IPS-NIHi7 (cell line): ENCODE measurements at regions not wholly inside any gene's neighbourhood (a gene's known extent, or its start where the extent isn't known, plus 50 kb on each side); places are given as distances from the start of the nearest gene placed in this dataset.

ENCODE experiments used
- DNase-seq: peaks from one replicate; pipeline ENCODE4 v3.0.0; 2012; ENCODE audit warnings: mixed read lengths; ENCODE audit errors: extremely low spot score

DNA sequence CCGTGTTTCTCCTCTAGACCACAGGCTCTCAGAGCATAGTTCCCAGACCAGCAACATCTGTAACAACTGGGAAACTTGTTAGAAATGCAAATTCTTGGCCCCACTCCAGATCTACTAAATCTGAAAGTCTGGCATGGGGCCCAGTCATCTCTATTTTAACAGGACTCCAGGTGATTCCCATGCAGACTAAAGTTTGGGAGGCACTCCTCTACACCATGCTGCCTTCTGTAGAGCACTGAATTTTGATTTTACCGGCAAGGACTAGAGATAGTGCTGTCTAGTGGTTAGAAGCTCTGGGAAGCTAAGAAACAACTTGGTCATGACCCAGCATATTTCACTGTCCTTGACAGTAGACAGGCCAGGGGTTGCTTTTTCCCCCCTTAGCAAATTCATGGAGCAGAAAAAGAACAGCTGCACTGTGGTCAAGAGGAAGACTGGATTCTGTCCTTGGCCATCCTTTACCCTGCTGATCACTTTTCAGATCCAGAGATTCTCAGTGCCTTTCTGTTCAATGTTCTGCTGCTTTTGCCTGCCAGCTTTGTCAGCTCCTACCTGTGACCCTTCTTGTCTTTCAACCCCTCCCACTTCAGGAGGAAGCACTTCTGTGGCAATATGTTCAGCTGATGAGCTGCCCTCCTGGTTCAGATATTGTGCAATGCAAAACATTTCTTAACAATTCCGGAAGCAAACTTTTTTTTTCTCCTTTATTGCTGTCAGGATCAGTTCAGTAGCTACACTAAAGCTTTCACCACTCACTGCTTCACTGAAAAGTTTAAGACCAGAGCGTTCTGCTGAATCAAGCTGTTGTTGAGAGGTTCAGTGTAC lies 133.8 kb upstream of the NUDT4 start:
- DNase-seq: no peak

DNA sequence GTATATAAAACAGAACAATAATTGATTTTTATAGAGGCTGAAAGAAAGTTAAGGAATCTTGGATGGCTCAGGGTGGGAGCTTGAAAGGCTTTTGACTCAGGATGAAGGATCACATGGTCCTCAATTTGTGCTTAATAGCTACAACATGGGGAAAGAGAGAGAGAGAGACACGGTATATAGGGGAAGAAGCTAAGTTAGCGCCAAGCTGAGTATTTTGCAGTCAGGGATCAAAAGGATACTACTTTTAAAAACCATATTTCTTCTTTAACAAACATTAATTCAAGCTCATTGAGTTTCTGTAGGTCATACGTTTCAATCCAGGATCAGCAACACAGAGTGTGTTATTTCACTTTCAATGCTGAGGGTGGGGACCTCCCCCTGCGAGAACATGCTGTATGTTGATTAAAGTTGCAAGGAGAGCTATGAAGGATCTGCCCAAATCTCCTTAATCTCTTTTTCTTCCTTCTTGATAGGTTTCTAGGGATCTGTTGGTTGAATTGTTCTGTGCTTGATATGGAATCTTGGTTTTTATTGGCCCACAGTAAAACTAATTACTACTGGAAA lies 133.1 kb upstream of the NUDT4 start:
- no peak for DNase-seq

DNA sequence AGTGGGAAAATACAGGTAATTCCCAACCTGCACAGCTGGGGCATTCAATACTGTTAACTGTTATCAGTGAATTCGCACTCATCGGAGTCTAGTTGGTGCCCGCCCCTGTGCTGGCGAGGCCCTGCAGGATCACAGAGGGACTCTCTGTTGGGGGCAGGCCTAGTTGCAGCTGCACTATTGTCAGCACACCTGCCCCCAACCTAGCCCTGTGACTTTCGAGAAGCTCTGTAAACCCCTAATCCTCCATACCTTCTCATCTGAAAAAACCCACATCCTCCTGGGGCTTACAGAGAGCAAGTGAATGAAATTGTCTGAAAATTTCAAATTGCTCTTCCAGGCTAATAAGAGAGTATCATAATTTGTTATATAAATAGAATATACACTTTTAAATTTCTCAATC lies 132.2 kb upstream of the NUDT4 start:
- no peak for DNase-seq

DNA sequence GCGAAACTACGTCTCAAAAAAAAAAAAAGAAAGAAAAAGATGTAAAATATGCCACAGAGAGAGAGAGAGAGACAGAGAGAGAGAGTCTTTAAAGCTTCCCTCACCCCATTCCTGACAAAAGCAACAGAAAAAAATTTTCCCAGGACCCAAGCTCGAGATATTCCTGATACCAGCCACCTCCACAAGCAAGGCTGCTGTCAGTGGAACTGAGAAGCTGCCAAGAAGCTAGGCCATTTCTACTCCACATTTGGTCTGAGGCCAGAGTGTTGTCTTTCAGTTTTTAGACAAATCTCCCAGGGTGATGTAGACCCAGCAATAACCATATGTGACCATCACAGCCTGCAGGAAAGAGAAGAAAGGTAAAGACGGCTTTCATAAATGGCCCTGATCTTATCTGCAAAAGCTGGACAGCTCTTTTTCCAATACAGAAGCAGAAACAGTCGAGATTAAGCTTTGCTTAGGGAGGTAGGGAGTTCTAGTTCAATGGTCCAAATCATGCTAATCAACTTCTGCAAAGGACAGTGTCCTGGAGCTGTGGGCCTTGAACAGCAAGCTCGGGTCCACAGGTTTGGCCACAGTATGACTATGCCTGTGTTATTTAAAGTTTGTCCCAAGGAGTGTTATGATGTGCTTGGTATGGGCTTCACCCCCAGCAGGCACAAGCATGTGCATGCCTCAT lies 130.3 kb upstream of the NUDT4 start:
- DNase-seq: no peak

DNA sequence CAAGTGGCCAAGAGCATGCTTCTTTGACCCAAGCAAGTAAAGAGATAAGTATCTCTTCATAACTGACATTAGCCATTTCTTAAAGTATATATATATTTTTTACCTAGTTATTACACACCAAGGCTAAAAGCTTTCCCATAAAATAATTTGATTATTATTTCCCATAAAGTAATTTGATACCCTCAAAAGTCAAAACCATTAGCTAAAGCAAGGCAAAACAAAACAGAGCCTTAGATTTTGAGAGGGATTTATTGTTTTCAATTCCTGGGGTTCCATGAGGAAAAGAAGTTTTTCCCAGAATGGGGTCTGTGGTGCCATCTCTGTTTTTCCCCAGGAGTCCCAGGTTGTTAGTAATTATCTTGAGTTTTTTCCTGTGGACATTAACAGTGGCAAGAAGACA lies 125.5 kb upstream of the NUDT4 start:
- DNase-seq: no peak

DNA sequence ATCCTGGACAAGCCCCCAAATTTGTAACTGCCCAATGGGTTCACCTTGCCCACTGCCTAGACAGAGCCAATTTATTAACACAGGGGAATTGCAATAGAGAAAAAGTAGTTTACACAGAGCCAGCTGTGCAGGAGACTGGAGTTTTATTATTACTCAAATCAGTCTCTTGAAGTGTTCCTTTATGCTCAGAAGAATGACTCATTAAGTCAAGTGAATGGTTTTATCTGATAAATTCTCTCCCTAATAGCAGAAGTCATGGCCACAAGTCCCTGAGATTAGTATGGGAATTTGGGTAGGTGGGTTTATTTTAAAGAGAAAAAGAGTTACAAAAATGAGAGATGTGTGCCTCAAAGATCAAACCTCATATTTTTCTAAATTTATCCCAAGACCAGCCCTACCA lies 122.8 kb upstream of the NUDT4 start:
- DNase-seq: no peak

DNA sequence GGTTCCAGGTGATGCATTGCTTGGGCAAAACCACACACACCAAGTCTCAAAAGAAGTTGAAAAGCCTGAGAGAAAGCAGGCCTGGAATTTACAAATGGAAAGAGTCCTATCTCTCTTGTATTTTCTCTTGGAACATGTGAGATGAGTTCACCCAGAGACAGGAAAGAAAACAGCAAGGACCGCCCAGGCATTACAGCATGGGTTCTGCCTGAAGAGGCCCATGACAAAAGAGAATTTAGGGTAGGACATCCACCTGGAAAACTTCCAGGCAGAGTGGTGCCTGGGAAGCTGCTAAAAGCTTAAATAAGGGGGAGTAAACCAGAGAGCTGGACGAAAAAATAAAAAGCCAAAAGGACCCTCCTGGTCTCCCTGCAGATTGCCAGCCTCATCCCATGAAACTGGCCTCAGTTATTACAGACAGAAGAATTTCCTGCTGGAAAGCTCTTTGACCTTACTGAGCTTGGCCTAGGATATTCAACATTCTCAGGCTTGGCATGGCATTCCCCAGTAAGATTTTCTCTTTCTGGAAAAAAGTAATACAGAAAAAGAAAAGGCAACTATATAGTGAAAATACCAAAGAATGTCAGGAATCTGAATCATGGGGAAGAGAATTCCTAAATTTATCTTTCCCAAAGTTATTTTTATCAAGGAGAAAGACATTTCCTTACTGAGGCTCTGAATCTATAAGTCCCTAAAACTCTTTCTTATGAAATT lies 121.3 kb upstream of the NUDT4 start:
- DNase-seq: no peak

DNA sequence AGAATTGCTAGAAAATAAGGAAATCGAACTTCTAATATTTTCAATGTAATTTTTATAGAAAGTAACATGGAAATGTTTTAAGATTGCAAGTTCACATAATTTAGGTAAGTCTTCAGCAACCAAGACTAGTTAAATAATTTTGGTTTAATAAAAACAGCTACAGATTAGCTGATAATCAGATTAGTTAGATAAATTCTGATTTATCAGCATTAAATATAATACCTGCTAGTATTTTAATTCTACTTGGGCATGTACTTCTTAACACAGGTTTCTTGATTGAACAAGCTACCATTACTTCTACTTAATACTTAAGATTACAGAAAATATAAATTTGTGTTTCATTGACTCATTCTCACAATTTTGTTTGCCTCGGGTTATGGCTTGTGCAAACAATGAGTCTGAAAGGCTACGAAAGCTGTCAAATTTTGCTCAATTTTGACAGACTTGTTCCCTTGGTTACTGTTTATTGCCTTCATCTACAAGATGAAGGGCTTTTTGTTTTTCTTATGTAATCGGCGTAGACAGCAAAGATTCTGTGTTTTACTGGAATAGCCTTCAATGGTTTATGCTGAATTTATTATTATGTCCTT lies 116.1 kb upstream of the NUDT4 start:
- no peak for DNase-seq

DNA sequence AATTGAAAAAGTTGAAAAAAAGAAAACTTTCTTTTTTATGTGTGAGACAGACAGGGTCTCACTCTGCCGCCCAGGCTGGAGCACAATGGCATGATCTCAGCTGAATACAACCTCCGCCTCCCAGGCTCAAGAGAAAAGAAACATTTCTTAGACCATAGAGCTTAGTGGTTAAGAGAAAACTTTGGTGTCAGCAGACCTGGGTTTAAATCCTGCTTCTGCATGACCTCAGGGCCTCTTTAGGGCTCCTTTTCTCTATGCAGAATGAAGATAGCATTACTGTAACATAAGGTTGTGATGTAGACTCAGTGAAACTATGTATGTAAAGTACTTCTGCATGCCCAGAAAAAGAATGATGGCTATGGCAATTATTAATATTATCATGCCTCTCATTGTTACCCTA lies 104.7 kb upstream of the NUDT4 start:
- DNase-seq: no peak

DNA sequence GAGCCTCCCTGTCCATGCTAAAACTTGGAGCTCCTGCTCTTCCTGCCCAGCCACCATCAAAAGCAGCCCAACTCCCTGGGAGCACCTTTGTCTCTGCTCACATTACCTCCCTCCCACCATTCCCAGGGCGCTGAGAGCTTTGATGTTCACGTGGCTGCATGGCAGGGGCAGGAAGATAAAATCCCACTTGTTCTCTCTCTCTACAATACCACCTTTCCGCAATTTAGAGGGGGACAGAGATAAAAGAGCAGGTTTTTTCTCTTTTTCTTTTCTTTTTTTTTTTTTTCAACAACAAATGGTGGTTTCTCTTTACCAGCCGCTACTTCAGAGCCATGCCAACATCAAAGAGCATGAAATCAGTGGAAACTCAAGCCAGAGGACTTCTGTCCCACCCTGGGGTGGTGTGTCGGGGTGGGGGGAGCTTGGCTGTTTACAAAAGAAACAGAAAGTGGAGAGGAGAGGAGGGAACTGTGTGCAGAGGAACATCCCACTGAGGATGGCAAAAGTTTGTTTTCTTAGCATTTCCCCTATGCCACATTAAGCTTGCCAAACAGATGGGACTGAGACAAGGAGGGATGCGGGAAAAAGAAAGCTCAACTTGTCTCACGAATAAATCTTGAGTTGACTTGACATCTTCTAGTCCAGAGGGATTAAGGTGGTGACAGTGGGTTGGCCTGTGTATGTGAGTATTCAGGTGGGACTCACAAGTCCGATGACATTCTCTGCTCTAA lies 103.7 kb upstream of the NUDT4 start:
- DNase-seq: peak; percentile 31

DNA sequence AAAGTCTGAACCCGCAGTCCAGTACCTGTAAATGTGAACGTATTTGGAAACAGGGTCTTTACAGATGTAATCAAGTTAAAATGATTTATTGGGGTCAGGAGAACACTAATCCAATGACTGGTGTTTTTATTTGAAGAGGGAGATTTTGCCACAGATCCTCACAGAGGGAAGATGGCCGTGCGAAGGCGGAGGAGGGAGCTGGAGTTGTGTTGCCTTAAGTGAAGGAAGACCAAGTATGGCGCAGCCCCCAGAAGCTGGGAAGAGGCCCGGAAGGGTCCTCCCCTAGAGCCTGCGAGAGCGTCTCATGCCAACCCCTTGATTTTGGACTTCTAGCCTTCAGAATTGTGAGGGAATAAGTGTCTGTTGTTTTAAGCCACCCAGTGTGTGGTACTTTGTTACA lies 102.8 kb upstream of the NUDT4 start:
- DNase-seq: no peak

DNA sequence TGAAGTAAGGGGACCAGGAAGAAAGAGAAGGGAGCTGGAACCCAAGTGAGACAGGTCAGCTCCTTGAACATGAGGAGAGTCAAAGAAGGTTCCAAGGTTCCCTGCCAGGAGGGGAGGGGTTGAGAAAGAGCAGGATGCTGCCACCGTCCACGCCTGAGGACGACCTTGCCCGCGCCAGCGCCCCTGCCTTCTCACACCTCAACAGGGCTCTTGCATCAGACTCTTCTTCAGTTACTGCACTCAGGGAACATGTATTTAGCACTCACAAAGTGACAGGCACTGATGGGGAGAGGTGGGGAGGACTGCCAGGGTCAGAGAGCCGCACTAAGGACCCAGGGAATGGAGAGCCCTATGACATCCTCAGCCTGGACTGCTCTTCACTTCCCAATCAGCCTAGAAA lies 102.1 kb upstream of the NUDT4 start:
- DNase-seq: no peak

DNA sequence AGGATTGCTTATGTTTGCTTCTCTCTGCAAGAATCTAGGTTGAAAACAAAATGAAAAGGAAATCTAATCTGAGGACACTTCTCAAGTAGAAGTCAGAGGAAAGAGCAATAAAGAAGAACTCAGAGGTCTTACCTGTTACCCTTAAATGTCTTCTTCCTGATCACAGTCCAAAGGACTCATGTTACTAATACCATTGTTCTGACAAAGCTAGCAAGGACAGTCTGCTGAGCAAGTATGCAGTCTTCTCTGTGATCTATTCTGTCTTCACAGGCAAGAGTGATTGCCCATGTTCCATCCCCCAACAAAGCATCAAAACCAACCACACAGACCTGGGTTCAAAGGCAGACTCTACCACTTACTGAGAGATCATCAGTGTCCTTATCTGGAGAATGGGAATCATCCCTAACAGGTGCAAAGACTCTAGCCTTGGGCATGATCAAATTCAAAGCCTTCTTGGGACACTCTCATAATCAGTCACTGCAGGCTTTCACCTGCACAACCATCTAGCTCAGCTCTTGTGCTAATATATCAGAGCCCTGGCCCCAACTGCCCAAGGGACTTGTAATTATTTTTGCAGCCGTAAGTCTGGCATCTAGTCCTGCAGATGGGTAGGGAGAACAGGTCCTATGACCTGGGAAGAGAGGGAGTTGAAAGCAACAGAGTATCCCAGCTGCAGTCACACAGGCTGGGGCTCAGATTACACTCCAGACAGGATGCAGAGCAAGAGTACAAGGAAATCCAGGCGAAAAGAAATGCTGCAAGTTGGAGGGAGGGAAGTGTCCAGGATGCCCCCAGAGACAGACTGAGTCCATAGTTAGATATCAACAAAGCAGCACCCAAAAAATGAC lies 97.9 kb upstream of the NUDT4 start:
- no peak for DNase-seq

DNA sequence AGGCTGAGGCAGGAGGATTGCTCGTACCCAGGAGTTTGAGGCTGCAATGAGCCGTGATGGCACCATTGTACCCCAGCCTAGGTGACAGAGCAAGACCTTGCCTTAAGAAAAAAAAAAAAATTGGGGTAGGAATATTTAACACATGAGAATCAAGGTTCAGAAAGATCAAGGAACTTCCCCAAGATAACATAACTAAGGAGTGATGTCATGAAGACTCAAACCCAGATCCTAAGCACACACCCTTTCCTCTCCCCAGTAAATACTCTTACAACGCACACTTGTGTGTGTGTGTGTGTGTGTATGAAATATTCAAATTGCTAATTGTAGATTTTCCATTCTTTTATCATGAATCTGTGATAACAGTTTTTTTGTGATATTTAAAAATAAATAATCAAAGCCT lies 90.6 kb upstream of the NUDT4 start:
- no peak for DNase-seq

DNA sequence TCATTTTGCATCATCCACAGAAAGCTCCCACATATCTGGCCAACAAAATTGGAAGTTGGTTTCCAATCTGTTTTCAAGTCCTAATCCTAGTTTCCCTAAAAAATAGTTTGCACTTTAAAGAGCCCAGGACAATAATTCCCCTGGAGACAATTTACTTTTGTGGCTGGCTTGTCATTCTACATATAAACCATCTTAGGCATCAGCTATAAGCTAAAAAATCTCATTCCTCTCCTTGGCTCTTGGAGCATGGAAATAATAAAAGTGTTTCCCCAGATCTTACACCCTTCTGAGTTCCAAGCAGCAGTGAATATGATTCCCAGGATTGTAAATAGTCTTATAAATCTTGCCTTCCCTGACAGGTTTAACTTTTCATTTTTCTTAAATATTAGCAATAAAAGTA lies 89.1 kb upstream of the NUDT4 start:
- DNase-seq: no peak

DNA sequence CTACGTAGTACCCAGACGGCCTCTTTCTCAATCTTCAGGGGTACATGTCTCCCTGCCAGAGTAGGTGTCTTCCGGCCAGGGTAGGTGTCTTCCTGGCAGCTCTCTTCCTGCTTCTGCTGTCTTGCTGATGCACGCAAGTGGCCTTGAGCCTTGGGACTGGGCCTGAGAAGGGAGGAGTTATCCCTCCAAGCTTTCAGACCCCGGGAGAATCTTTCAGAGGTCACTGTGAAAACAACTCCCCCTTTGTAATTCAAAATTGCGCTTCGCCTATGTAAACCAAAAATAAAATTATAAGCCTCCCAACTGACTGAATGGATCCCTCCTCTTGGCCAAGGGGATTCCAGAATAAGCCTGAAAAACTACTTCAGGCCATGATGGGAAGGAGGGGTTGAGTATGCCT lies 87.3 kb upstream of the NUDT4 start:
- DNase-seq: no peak

DNA sequence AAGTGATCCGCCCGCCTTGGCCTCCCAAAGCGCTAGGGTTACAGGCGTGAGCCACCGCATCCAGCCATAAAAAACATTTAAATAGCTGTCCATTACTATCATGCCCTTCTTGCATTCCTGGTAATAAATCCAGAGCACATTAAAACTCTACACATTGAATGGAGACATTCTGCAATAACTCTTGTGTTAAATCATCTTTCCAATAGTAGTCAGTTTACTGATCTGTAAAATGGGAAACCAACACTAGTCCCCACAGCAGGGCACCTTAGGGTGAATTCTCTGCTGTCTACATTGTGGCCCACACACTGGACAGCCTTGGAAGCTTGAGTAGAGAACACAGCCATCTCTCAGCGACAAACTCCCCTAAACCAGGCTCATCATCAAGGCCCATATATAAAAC lies 85.5 kb upstream of the NUDT4 start:
- no peak for DNase-seq

DNA sequence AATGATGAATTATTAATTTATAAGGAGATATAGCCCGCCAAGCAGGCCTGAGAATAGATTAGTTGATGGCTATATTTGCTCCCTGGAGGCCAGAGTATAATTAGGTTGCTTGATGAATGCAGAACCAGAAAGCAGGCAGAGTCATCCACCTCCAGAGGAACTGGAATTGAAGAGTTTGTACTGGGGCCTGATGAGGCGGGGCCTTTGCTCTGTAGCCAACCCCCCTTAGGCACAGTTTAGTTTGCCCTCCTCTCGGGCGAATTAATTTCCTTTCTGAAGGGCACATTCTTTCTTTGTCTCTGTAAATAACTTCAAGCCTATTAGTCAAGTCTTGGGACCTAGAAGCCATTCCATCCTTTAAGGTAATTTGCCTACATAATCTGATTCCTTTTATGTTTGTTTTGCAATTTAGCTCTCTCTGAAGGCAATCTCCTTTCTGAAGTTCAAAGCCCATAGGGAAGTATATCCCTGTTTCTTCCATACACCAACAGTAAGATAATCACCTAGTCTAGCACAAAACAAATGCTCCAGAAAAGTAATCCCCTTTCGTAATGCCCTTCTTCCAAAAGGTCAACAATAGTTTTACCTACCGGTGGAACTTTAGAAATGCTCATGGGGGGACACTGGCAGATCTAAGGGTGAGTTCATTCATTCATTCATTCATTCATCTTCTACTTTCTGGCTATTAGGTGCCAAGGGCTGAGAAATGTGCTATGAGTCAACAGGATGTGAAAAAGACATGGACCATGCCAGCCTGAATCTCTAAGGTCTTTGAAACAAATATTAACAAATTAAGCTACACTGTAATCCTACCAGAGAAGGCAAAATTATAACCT lies 84.8 kb upstream of the NUDT4 start:
- DNase-seq: no peak

DNA sequence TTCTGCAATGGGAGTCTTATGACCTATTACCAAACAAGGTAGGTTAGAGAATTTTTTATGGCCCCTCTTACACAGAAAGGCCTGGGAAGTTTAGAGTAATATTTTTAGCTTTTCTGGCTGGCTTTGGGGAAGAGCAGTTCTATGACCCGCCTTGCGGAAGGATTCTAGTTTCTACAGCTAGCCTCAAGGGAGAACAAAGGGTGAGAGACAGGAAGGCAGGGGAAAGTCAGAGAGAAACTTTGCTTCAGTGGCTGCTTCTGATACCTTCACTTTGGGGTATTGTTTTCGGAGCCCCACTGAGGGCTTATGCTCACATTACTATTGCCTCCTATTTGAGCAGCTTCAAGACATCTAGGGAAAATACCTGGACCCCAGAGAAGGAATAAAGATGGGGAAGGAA lies 80.7 kb upstream of the NUDT4 start:
- DNase-seq: no peak

DNA sequence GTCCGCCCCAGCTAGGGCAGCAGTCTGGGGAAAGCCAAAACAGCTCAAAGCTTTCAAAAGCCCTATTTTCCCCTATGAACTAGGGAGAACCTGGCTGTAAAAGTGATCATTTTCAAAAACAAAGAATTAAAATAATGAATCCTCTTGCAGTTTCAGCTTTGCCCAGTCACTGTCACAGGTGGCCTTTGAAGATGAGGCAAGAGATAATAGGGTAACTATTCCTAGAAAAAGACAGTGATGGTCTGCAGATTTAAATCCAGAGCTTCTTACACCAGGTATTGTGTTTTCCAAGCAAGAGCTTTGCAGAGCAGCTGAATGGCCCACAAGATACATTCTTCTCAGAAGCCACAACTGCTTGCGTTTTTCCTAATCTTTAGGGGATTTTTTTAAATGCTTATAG lies 80.2 kb upstream of the NUDT4 start:
- no peak for DNase-seq
